ENCODE measurements at regions not wholly inside any gene's neighbourhood (a gene's known extent, or its start where the extent isn't known, plus 50 kb on each side); places are given as distances from the start of the nearest gene placed in this dataset.

DNA sequence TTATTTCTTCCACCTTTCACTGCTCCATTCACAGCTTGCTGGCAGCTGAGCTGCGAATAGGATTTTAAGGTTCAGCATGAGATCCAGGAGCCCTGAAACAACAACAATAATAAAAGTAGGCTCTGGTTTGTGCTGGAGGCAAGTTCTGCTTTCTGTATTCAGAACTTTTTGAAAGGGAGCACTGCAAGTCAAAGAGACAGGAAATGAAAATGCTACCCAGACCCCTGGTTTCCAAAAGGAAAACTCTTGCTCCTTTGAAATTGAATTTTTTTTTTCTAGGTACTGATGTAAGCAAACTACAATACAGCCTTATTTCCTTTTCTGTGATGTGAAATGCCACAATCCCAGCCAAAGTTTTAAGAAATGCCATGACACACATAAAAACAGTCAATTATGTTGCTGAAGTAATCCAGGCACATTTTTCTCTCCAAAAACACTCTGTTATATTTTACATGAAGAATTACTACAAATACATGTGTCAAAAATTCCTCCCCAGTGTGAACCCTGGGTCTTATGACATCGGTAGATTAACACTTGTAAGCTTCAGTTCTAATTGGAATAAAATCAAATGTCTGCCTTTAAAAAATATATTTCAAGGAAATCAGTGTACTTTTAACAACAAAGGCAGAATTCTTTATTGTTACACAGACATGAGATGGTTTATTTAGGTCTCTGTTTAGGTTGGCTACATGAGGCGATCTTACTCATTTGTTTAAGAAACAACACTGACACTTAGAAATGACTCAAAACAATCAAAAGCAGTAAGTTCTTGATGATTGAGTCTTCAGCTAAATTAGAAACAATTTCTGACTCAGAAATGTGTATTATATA is 656.7 kb downstream of the EPHA7 start:
- intact Hi-C loops (cut with DNase I; ENCODE audit: low total_unique reads), result no loop called here
- H3K9me3 ChIP-seq, result no peaks in the 10 kb centered on the region
- TF ChIP-seq, protein P1, sequence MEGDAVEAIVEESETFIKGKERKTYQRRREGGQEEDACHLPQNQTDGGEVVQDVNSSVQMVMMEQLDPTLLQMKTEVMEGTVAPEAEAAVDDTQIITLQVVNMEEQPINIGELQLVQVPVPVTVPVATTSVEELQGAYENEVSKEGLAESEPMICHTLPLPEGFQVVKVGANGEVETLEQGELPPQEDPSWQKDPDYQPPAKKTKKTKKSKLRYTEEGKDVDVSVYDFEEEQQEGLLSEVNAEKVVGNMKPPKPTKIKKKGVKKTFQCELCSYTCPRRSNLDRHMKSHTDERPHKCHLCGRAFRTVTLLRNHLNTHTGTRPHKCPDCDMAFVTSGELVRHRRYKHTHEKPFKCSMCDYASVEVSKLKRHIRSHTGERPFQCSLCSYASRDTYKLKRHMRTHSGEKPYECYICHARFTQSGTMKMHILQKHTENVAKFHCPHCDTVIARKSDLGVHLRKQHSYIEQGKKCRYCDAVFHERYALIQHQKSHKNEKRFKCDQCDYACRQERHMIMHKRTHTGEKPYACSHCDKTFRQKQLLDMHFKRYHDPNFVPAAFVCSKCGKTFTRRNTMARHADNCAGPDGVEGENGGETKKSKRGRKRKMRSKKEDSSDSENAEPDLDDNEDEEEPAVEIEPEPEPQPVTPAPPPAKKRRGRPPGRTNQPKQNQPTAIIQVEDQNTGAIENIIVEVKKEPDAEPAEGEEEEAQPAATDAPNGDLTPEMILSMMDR (IDR thresholded peaks at IDR 0.05), result no peak
- TF ChIP-seq POLR2A (IDR thresholded peaks at IDR 0.05) (no peak), POLR2AphosphoS5 (IDR thresholded peaks at IDR 0.05) (no peak)
- no peaks in the 10 kb centered on the region for H3K4me1 ChIP-seq
- no peak overlapping the region for H3K4me3 ChIP-seq
- DNase-seq (ENCODE audit: low spot score in 2 of 2), result no peak
- no peaks in the 10 kb centered on the region for H3K36me3 ChIP-seq
- no peak overlapping the region for H3K27ac ChIP-seq
- no peaks in the 10 kb centered on the region for H3K27me3 ChIP-seq

DNA sequence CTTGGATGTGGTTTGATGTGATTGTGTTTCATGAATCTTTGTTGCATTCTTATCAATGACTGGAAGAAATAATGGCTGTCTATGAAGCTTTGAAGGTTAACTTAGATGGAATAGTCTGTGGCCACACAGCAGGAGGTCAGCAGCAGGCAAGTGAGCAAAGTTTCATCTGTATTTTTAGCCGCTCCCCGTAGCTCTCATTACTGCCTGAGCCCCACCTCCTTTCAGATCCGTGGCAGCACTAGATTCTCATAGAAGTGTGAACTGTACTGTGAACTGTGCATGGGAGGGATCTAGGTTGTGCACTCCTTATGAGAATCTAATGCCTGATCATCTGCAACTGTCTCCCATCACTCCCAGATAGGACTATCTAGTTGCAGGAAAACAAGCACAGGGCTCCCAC is 660.2 kb downstream of the EPHA7 start:
- H3K27me3 ChIP-seq, result no peaks in the 10 kb centered on the region
- TF ChIP-seq POLR2AphosphoS5 (IDR thresholded peaks at IDR 0.05) (no peak), POLR2A (IDR thresholded peaks at IDR 0.05) (no peak)
- TF ChIP-seq, protein P1 (IDR thresholded peaks at IDR 0.05), result no peak
- no peak for DNase-seq (ENCODE audit: low spot score in 2 of 2)
- intact Hi-C loops (cut with DNase I; ENCODE audit: low total_unique reads), result no loop called here
- no peak overlapping the region for H3K27ac ChIP-seq
- H3K9me3 ChIP-seq, result no peaks in the 10 kb centered on the region
- no peaks in the 10 kb centered on the region for H3K36me3 ChIP-seq
- H3K4me3 ChIP-seq, result no peak overlapping the region
- no peaks in the 10 kb centered on the region for H3K4me1 ChIP-seq

DNA sequence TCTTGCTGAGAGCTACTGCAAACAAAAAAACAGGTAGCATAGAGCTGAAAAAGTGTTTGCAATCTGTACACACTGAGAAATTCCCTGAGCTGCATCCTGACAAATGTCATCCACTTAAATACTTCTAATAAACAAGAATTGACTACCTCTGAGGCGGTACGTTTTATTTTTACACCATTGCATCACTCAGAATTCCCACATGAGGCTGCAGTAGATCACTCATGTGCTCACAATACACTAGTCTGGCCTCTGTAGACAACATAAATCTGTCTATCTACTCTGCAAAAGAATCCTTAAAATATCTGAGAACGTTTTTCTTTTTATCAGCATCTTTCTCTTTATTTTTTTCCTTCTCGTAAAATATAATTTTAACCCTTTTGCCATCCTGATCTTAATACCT is 661.4 kb downstream of the EPHA7 start:
- peaks cover 7 to 9% of the 10 kb centered on the region in 2 donors for H3K9me3 ChIP-seq
- no peak for DNase-seq (ENCODE audit: low spot score in 2 of 2)
- H3K4me3 ChIP-seq, result no peak overlapping the region
- H3K4me1 ChIP-seq, result no peaks in the 10 kb centered on the region
- no peak overlapping the region for H3K27ac ChIP-seq
- no peaks in the 10 kb centered on the region for H3K36me3 ChIP-seq
- no peaks in the 10 kb centered on the region for H3K27me3 ChIP-seq
- TF ChIP-seq POLR2AphosphoS5 (IDR thresholded peaks at IDR 0.05), result no peak
- no peak for TF ChIP-seq POLR2A (IDR thresholded peaks at IDR 0.05)
- TF ChIP-seq, protein P1 (IDR thresholded peaks at IDR 0.05), result no peak
- intact Hi-C loops (cut with DNase I; ENCODE audit: low total_unique reads), result no loop called here

DNA sequence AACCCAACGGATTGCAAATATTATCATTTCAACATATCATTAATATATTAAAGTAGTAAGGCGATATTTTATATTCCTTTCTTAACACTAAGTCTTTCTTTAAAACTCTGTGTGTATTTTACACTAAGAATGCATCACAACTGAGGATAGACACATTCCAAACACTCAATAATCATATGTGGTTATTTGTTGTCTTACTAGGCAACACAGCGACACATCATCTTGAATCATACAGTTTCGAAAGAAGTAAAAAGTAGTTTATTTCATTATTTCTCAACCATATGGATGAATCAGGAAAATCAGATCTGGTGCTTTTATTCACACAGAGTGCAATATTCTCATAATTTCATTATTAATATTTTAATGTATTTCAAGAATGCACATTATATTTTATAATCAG is 662.4 kb downstream of the EPHA7 start:
- intact Hi-C loops (cut with DNase I; ENCODE audit: low total_unique reads), result no loop called here
- peaks cover 7 to 19% of the 10 kb centered on the region in 2 donors for H3K9me3 ChIP-seq
- no peak for DNase-seq (ENCODE audit: low spot score in 2 of 2)
- no peak overlapping the region for H3K4me3 ChIP-seq
- no peaks in the 10 kb centered on the region for H3K4me1 ChIP-seq
- no peaks in the 10 kb centered on the region for H3K36me3 ChIP-seq
- no peak overlapping the region for H3K27ac ChIP-seq
- H3K27me3 ChIP-seq, result no peaks in the 10 kb centered on the region
- no peak for TF ChIP-seq POLR2AphosphoS5 (IDR thresholded peaks at IDR 0.05)
- TF ChIP-seq POLR2A (IDR thresholded peaks at IDR 0.05), result no peak
- TF ChIP-seq, protein P1 (IDR thresholded peaks at IDR 0.05), result no peak

DNA sequence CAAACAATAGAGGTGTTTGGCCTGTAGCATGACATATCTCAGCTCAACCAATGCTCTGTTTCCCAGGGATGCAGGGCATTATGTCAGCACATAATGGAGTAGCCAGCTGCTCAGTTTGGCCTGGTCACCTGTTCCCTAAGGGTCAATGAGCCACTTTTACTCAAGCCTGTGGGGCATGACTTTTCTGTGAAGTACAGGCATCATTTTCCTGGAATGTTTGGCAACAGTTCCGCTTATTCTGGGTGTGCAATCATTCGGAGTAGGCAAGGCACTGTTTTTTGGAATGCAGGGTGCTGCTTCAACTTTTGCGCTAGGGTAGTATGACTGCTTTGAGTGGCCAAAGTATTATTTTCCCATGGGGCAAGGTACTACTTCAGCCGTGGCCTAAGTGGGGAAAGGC is 665.4 kb downstream of the EPHA7 start:
- Histone ChIP-seq H3K27me3 (no peaks in the 10 kb centered on the region), H3K27ac (no peak overlapping the region), H3K9me3 (peaks cover 7 to 28% of the 10 kb centered on the region in 2 donors), H3K36me3 (peaks cover 4% of the 10 kb centered on the region), H3K4me1 (no peaks in the 10 kb centered on the region), H3K4me3 (no peak overlapping the region)
- TF ChIP-seq POLR2AphosphoS5 (IDR thresholded peaks at IDR 0.05) (no peak), POLR2A (IDR thresholded peaks at IDR 0.05) (no peak)
- TF ChIP-seq, protein P1 (IDR thresholded peaks at IDR 0.05), result no peak
- intact Hi-C loops (cut with DNase I; ENCODE audit: low total_unique reads), result no loop called here
- DNase-seq (ENCODE audit: low spot score in 2 of 2), result no peak

Measured in breast epithelium (tissue), 4 donors.